WTC11 (cell line): ENCODE measurements at regions not wholly inside any gene's neighbourhood (a gene's known extent, or its start where the extent isn't known, plus 50 kb on each side); places are given as distances from the start of the nearest gene placed in this dataset.
A peak's percentile ranks its signal among the peaks of the same experiment; 100 is the strongest.

ENCODE experiments used
- ATAC-seq: fragments of 200-7000 bp; cut with Tn5 transposase; 2 replicates; pipeline ENCODE4 v1.10.0; 2021; ENCODE audit warnings: mild to moderate bottlenecking, moderate library complexity
- CTCF ChIA-PET: fragments of 300-600 bp; sonication (Branson Sonifier 250); formaldehyde crosslinking; loops from one replicate; lab custom pipeline; 2021; ENCODE audit warnings: antibody characterized with exemption; lab: Charles Lee
- POLR2A ChIA-PET: fragments of 350-600 bp; sonication (Branson Sonifier 250); formaldehyde crosslinking; loops from one replicate; lab custom pipeline; 2021; ENCODE audit warnings: antibody characterized with exemption; lab: Charles Lee
- DNase-seq: peaks from one replicate; pipeline ENCODE4 v3.0.0; 2021; ENCODE audit warnings: low spot score
- H3K27ac Mint-ChIP-seq: 2 replicates; pipeline ENCODE4 v1.8.0; 2021; ENCODE audit warnings: mixed read lengths
- H3K27me3 Mint-ChIP-seq: 2 replicates; pipeline ENCODE4 v1.8.0; 2021; ENCODE audit warnings: low read depth, mild to moderate bottlenecking, moderate library complexity, mixed read lengths
- H3K36me3 Mint-ChIP-seq: 2 replicates; pipeline ENCODE4 v1.8.0; 2021; ENCODE audit warnings: mixed read lengths
- H3K4me1 Mint-ChIP-seq: 2 replicates; pipeline ENCODE4 v1.8.0; 2022; ENCODE audit warnings: mixed read lengths
- H3K4me3 Mint-ChIP-seq: 2 replicates; pipeline ENCODE4 v1.8.0; 2021; ENCODE audit warnings: mild to moderate bottlenecking, moderate library complexity, mixed read lengths
- H3K9me3 Mint-ChIP-seq: 2 replicates; pipeline ENCODE4 v1.8.0; 2021; ENCODE audit warnings: mixed read lengths
- AR ChIP-seq: fragments of 250-450 bp; sonication (Bioruptor Pico); IDR thresholded peaks from 2 replicates; pipeline ENCODE4 v1.9.0; 2021; ENCODE audit warnings: mild to moderate bottlenecking
- ATF1 ChIP-seq: sonication (generic); formaldehyde crosslinking; IDR thresholded peaks from 2 replicates; pipeline ENCODE4 v1.8.1; 2023; ENCODE audit warnings: mild to moderate bottlenecking, moderate library complexity, missing genetic modification reagents
- E2F4 ChIP-seq: sonication (generic); formaldehyde crosslinking; IDR thresholded peaks from 2 replicates; pipeline ENCODE4 v1.8.1; 2022; ENCODE audit warnings: low read depth, mild to moderate bottlenecking, moderate library complexity, missing genetic modification reagents, borderline replicate concordance
- ETV6 ChIP-seq: sonication (generic); formaldehyde crosslinking; IDR thresholded peaks from 2 replicates; pipeline ENCODE4 v1.8.1; 2022; ENCODE audit warnings: mild to moderate bottlenecking, missing genetic modification reagents
- GTF2I ChIP-seq: fragments of 250-450 bp; sonication (Bioruptor Pico); conservative IDR thresholded peaks from 2 replicates; pipeline ENCODE4 v1.4.0; 2021; ENCODE audit warnings: mild to moderate bottlenecking
- JUN ChIP-seq: sonication (generic); formaldehyde crosslinking; IDR thresholded peaks from 2 replicates; pipeline ENCODE4 v1.8.0; 2023; ENCODE audit warnings: mild to moderate bottlenecking, missing genetic modification reagents
- NFATC4 ChIP-seq: fragments of 250-450 bp; sonication (Bioruptor Pico); IDR thresholded peaks from 2 replicates; pipeline ENCODE4 v1.9.0; 2021; ENCODE audit warnings: mild to moderate bottlenecking
- NFYB ChIP-seq: sonication (generic); formaldehyde crosslinking; conservative IDR thresholded peaks from 2 replicates; pipeline ENCODE4 v1.8.0; 2022; ENCODE audit warnings: low read depth, missing genetic modification reagents
- PRRX2 ChIP-seq: fragments of 250-450 bp; sonication (Bioruptor Pico); IDR thresholded peaks from 2 replicates; pipeline ENCODE4 v1.8.0; 2021; ENCODE audit warnings: mild to moderate bottlenecking
- SMAD4 ChIP-seq: sonication (generic); formaldehyde crosslinking; IDR thresholded peaks from 2 replicates; pipeline ENCODE4 v1.8.0; 2022; ENCODE audit warnings: mild to moderate bottlenecking, missing genetic modification reagents
- ZNF263 ChIP-seq: sonication (generic); formaldehyde crosslinking; IDR thresholded peaks from 2 replicates; pipeline ENCODE4 v1.8.1; 2022; ENCODE audit warnings: low read depth, mild to moderate bottlenecking, moderate library complexity, missing genetic modification reagents
- ZNF416 ChIP-seq: fragments of 250-450 bp; sonication (Bioruptor Pico); IDR thresholded peaks from 2 replicates; pipeline ENCODE4 v1.9.0; 2021; ENCODE audit warnings: mild to moderate bottlenecking, inconsistent platforms
- TF ChIP-seq, protein P1 (sequence below): sonication (generic); formaldehyde crosslinking; IDR thresholded peaks from 2 replicates; pipeline ENCODE4 v1.8.0; 2023; ENCODE audit warnings: missing genetic modification reagents, mild to moderate bottlenecking, borderline replicate concordance
- TF ChIP-seq, protein P2 (sequence below): sonication (generic); formaldehyde crosslinking; IDR thresholded peaks from 2 replicates; pipeline ENCODE4 v1.8.1; 2023; ENCODE audit warnings: mild to moderate bottlenecking, missing genetic modification reagents
- TF ChIP-seq, protein P3 (sequence below): fragments of 200-600 bp; IDR thresholded peaks from 2 replicates; pipeline ENCODE4 v1.8.0; 2022; ENCODE audit warnings: antibody characterized with exemption
- TF ChIP-seq, protein P4 (sequence below): fragments of 250-450 bp; sonication (Bioruptor Pico); IDR thresholded peaks from 2 replicates; pipeline ENCODE4 v1.9.0; 2021; ENCODE audit warnings: moderate library complexity, mild to moderate bottlenecking, inconsistent platforms, borderline replicate concordance
- TF ChIP-seq, protein P5 (sequence below): sonication (generic); formaldehyde crosslinking; IDR thresholded peaks from 2 replicates; pipeline ENCODE4 v1.8.0; 2022; ENCODE audit warnings: mild to moderate bottlenecking, missing genetic modification reagents
- TF ChIP-seq, protein P6 (sequence below): sonication (generic); formaldehyde crosslinking; IDR thresholded peaks from 2 replicates; pipeline ENCODE4 v1.8.0; 2022; ENCODE audit warnings: mild to moderate bottlenecking, missing genetic modification reagents

DNA sequence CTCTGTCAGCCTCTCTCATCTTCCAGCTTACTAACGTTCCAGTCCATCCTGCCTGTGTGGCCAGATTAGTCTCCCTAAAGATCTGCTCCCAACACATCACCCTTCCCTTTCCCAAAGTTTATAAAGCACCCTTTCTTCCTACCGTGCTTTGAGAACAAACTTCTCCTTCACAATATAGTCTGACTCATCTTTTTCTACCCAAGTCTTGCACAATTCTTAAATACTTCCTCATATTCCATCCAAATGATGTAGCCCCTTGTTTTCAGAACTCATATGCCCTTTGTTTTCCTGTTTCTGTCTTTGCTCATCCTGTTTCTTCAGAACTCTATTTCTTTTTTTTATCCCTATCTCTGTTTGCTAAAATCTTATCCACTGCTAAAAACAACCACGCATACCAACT is 326.8 kb downstream of the MFSD1 start (continued):
- TF ChIP-seq, protein P1, sequence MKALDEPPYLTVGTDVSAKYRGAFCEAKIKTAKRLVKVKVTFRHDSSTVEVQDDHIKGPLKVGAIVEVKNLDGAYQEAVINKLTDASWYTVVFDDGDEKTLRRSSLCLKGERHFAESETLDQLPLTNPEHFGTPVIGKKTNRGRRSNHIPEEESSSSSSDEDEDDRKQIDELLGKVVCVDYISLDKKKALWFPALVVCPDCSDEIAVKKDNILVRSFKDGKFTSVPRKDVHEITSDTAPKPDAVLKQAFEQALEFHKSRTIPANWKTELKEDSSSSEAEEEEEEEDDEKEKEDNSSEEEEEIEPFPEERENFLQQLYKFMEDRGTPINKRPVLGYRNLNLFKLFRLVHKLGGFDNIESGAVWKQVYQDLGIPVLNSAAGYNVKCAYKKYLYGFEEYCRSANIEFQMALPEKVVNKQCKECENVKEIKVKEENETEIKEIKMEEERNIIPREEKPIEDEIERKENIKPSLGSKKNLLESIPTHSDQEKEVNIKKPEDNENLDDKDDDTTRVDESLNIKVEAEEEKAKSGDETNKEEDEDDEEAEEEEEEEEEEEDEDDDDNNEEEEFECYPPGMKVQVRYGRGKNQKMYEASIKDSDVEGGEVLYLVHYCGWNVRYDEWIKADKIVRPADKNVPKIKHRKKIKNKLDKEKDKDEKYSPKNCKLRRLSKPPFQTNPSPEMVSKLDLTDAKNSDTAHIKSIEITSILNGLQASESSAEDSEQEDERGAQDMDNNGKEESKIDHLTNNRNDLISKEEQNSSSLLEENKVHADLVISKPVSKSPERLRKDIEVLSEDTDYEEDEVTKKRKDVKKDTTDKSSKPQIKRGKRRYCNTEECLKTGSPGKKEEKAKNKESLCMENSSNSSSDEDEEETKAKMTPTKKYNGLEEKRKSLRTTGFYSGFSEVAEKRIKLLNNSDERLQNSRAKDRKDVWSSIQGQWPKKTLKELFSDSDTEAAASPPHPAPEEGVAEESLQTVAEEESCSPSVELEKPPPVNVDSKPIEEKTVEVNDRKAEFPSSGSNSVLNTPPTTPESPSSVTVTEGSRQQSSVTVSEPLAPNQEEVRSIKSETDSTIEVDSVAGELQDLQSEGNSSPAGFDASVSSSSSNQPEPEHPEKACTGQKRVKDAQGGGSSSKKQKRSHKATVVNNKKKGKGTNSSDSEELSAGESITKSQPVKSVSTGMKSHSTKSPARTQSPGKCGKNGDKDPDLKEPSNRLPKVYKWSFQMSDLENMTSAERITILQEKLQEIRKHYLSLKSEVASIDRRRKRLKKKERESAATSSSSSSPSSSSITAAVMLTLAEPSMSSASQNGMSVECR (CRISPR knock-in tag): no peak
- TF ChIP-seq, protein P2, sequence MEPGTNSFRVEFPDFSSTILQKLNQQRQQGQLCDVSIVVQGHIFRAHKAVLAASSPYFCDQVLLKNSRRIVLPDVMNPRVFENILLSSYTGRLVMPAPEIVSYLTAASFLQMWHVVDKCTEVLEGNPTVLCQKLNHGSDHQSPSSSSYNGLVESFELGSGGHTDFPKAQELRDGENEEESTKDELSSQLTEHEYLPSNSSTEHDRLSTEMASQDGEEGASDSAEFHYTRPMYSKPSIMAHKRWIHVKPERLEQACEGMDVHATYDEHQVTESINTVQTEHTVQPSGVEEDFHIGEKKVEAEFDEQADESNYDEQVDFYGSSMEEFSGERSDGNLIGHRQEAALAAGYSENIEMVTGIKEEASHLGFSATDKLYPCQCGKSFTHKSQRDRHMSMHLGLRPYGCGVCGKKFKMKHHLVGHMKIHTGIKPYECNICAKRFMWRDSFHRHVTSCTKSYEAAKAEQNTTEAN: no peak
- no peak for TF ChIP-seq AR (CRISPR knock-in tag)
- TF ChIP-seq ETV6 (CRISPR knock-in tag): no peak
- TF ChIP-seq NFYB (CRISPR knock-in tag): no peak

GRCh38 chr3:159130108-159130507 is 328.3 kb downstream of the MFSD1 start:
- DNase-seq (peak; percentile 56), ATAC-seq (peak; percentile 91)
- Mint-ChIP-seq H3K4me1 (no peaks in the 10 kb centered on the region), H3K27ac (no peak overlapping the region), H3K9me3 (no peaks in the 10 kb centered on the region), H3K36me3 (no peaks in the 10 kb centered on the region), H3K27me3 (no peaks in the 10 kb centered on the region), H3K4me3 (no peak overlapping the region)
- CTCF ChIA-PET: interaction anchor here (0.6 to 1.0 kb wide), 10 partner anchors 8 to 335 kb away, joined by 3 to 7 read pairs (median 4); no protein-coding TSS in a partner anchor
- TF ChIP-seq PRRX2 (CRISPR knock-in tag) (no peak), ZNF416 (CRISPR knock-in tag) (no peak), E2F4 (CRISPR knock-in tag) (no peak)
- TF ChIP-seq, protein P3, sequence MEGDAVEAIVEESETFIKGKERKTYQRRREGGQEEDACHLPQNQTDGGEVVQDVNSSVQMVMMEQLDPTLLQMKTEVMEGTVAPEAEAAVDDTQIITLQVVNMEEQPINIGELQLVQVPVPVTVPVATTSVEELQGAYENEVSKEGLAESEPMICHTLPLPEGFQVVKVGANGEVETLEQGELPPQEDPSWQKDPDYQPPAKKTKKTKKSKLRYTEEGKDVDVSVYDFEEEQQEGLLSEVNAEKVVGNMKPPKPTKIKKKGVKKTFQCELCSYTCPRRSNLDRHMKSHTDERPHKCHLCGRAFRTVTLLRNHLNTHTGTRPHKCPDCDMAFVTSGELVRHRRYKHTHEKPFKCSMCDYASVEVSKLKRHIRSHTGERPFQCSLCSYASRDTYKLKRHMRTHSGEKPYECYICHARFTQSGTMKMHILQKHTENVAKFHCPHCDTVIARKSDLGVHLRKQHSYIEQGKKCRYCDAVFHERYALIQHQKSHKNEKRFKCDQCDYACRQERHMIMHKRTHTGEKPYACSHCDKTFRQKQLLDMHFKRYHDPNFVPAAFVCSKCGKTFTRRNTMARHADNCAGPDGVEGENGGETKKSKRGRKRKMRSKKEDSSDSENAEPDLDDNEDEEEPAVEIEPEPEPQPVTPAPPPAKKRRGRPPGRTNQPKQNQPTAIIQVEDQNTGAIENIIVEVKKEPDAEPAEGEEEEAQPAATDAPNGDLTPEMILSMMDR: peak; percentile 30
- TF ChIP-seq, protein P4, sequence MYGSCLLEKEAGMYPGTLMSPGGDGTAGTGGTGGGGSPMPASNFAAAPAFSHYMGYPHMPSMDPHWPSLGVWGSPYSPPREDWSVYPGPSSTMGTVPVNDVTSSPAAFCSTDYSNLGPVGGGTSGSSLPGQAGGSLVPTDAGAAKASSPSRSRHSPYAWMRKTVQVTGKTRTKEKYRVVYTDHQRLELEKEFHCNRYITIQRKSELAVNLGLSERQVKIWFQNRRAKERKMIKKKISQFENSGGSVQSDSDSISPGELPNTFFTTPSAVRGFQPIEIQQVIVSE (CRISPR knock-in tag): no peak
- POLR2A ChIA-PET: no interaction called here

DNA sequence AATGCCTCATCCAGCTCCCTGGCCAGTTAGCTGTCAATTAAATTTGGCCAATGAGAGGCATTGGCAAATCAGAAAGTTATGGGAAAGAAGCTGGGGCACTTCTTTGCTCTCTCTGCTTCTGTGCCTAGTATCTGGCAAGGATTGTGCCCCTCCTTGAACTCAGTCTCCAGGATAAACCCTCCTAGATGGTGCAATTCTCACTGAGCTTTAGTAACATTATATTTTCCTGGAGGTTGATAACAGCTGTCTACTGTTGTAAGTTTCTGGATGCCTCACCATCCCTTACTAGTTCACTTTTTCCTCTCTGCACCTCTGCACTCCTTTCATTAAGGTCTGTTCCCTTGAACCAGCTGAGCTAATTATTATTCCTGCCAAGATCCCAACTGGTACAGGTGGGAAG is 329.5 kb downstream of the MFSD1 start:
- DNase-seq (no peak), ATAC-seq (no peak)
- Mint-ChIP-seq H3K9me3 (no peaks in the 10 kb centered on the region), H3K27ac (no peak overlapping the region), H3K4me1 (no peaks in the 10 kb centered on the region), H3K4me3 (no peak overlapping the region), H3K27me3 (no peaks in the 10 kb centered on the region), H3K36me3 (no peaks in the 10 kb centered on the region)
- POLR2A ChIA-PET: no interaction called here
- CTCF ChIA-PET: interaction anchor here (1.1 kb wide), 2 partner anchors 121 to 286 kb away, joined by 3 to 6 read pairs; no protein-coding TSS in a partner anchor
- TF ChIP-seq NFATC4 (CRISPR knock-in tag): no peak
- no peak for TF ChIP-seq JUN (CRISPR knock-in tag)
- no peak for TF ChIP-seq ETV6 (CRISPR knock-in tag)
- TF ChIP-seq, protein P5, sequence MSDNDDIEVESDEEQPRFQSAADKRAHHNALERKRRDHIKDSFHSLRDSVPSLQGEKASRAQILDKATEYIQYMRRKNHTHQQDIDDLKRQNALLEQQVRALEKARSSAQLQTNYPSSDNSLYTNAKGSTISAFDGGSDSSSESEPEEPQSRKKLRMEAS (CRISPR knock-in tag): no peak
- TF ChIP-seq GTF2I: no peak
- no peak for TF ChIP-seq ZNF263 (CRISPR knock-in tag)
- TF ChIP-seq, protein P6, sequence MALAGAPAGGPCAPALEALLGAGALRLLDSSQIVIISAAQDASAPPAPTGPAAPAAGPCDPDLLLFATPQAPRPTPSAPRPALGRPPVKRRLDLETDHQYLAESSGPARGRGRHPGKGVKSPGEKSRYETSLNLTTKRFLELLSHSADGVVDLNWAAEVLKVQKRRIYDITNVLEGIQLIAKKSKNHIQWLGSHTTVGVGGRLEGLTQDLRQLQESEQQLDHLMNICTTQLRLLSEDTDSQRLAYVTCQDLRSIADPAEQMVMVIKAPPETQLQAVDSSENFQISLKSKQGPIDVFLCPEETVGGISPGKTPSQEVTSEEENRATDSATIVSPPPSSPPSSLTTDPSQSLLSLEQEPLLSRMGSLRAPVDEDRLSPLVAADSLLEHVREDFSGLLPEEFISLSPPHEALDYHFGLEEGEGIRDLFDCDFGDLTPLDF (CRISPR knock-in tag): no peak
- no peak for TF ChIP-seq SMAD4 (CRISPR knock-in tag)
- TF ChIP-seq ATF1 (CRISPR knock-in tag): no peak
